K562 (cell line): ENCODE measurements at regions not wholly inside any gene's neighbourhood (a gene's known extent, or its start where the extent isn't known, plus 50 kb on each side); places are given as distances from the start of the nearest gene placed in this dataset.

Source experiments
- ATAC-seq: fragments of 200-7000 bp; cut with Tn5 transposase; 3 replicates; pipeline ENCODE4 v1.9.1; 2020; ENCODE audit warnings: moderate library complexity
- BruUV-seq: library from RNA; stranded (reverse); fragments of 400-500 nt; replicated peaks from 2 replicates; lab custom pipeline; 2021; lab: Mats Ljungman, UMichigan
- CTCF ChIA-PET: fragments of 300-600 bp; formaldehyde crosslinking; extraction: SDS; loops from one replicate; lab custom pipeline; 2021; ENCODE audit warnings: low intra/inter-chr PET ratio; lab: Yijun Ruan, JAX
- POLR2A ChIA-PET: fragments of 300-600, 350-650 bp; sonication (Branson Sonifier 250); formaldehyde crosslinking; extraction: SDS; loops from one replicate; lab custom pipeline; 2021; ENCODE audit warnings: antibody characterized with exemption, inconsistent platforms; lab: Yijun Ruan, JAX
- DNase-seq, 4 experiments: peaks; one replicate each; pipeline versions ENCODE4 v3.0.0 to v3.0.0-alpha.2; 2011 to 2018; ENCODE audit warnings: low spot score in 3 of 4, mixed read lengths in 3 of 4; ENCODE audit errors: extremely low read depth in 1 of 4
- FAIRE-seq: peaks from 2 replicates; lab custom pipeline; 2011; peaks lifted over from hg19 to GRCh38; lab: Jason Lieb, UNC
- H2AFZ ChIP-seq: 2 replicates; pipeline ENCODE4 v1.6.0; 2011; ENCODE audit warnings: low read depth, low read length, control low read depth, inconsistent platforms
- H3K27ac ChIP-seq: fragments of 200-600 bp; 3 replicates; pipeline ENCODE4 v1.8.0; 2011; ENCODE audit warnings: low read depth, mild to moderate bottlenecking, control low read depth, inconsistent platforms, low read length, moderate library complexity, mixed read lengths; ENCODE audit errors: extremely low read depth
- H3K27me3 ChIP-seq, 2 experiments: fragments of 300-600 bp in 1 of 2; 2 replicates in 1 of 2; 3 replicates in 1 of 2; pipeline versions ENCODE4 v1.6.0 to v1.8.0; 2011; ENCODE audit warnings: inconsistent platforms in 2 of 2, low read length in 2 of 2, mild to moderate bottlenecking in 1 of 2, mixed read lengths in 1 of 2, moderate library complexity in 1 of 2; ENCODE audit not compliant: control insufficient read depth in 2 of 2, insufficient read depth in 2 of 2
- H3K36me3 ChIP-seq: fragments of 300-600 bp; 3 replicates; pipeline ENCODE4 v1.8.0; 2011; ENCODE audit warnings: mild to moderate bottlenecking, low read length, inconsistent platforms; ENCODE audit not compliant: control insufficient read depth, insufficient read depth
- H3K4me1 ChIP-seq, 2 experiments: fragments of 200-600 bp in 1 of 2; replicated peaks in 1 of 2; 2 replicates in 1 of 2; 3 replicates in 1 of 2; pipeline versions ENCODE4 v1.5.1 to v1.8.0; 2011; ENCODE audit warnings: inconsistent platforms in 2 of 2, low read length in 2 of 2, mild to moderate bottlenecking in 1 of 2, mixed read lengths in 1 of 2, moderate library complexity in 1 of 2; ENCODE audit not compliant: control insufficient read depth in 2 of 2, insufficient read depth in 2 of 2
- H3K4me2 ChIP-seq: 2 replicates; pipeline ENCODE4 v1.6.1; 2011; ENCODE audit warnings: low read length, control low read depth, inconsistent platforms, mixed read lengths; ENCODE audit not compliant: insufficient read depth
- H3K4me3 ChIP-seq: fragments of 200-600 bp; sonication (generic), shearing (Covaris generic); 2 replicates; pipeline ENCODE4 v1.5.1; 2016; ENCODE audit warnings: control low read depth, inconsistent platforms
- H3K79me2 ChIP-seq: fragments of 200-600 bp; 3 replicates; pipeline ENCODE4 v1.8.0; 2011; ENCODE audit warnings: low read length, inconsistent platforms; ENCODE audit not compliant: control insufficient read depth, insufficient read depth
- H3K9ac ChIP-seq, 2 experiments: 2 replicates each; pipeline versions ENCODE4 v1.6.0 to v1.6.1; 2011; ENCODE audit warnings: low read depth in 2 of 2, low read length in 2 of 2, control low read depth in 1 of 2, inconsistent platforms in 1 of 2, mild to moderate bottlenecking in 1 of 2, mixed read lengths in 1 of 2; ENCODE audit not compliant: insufficient read depth in 1 of 2
- H3K9me1 ChIP-seq: one replicate; pipeline ENCODE4 v1.6.0; 2011; ENCODE audit warnings: inconsistent platforms, mild to moderate bottlenecking, low read length, moderate library complexity; ENCODE audit not compliant: control insufficient read depth, insufficient read depth
- H3K9me3 ChIP-seq: replicated peaks from 2 replicates; pipeline ENCODE4 v1.5.1; 2011; ENCODE audit warnings: low read depth, low read length, inconsistent platforms; ENCODE audit not compliant: control insufficient read depth, insufficient read depth
- H4K20me1 ChIP-seq: replicated peaks from 2 replicates; pipeline ENCODE4 v1.6.1; 2011; ENCODE audit warnings: low read length, inconsistent platforms, mixed read lengths; ENCODE audit not compliant: control insufficient read depth, insufficient read depth
- ARHGAP35 ChIP-seq: fragments of 450-650 bp; IDR thresholded peaks from 2 replicates; pipeline ENCODE4 v1.6.1; 2018; ENCODE audit not compliant: partially characterized antibody
- WGBS: fragments of 100-300 bp; shearing (Covaris generic); methylation state at CpG from one replicate; pipeline ENCODE4 v1.1.6; 2016; ENCODE audit warnings: low coverage, mixed read lengths; ENCODE audit not compliant: insufficient coverage; ENCODE audit errors: missing lambda C conversion rate; 5-methylcytosine and 5-hydroxymethylcytosine counted together
- in situ Hi-C: fragments of 300-500 bp; cut with MboI; formaldehyde crosslinking; loops from 4 replicates; pipeline ENCODE4 v1.15.0; 2018; ENCODE audit warnings: inconsistent platforms, mixed read lengths
- intact Hi-C: fragments of 100-400 bp; cut with micrococcal nuclease; formaldehyde crosslinking; loops from 2 replicates; pipeline ENCODE4 v1.14.2; 2022
- TF ChIP-seq, protein P1 (sequence below): sonication (generic); formaldehyde crosslinking; IDR thresholded peaks from 2 replicates; pipeline ENCODE4 v1.8.1; 2023; ENCODE audit warnings: missing genetic modification reagents, mild to moderate bottlenecking, borderline replicate concordance

DNA sequence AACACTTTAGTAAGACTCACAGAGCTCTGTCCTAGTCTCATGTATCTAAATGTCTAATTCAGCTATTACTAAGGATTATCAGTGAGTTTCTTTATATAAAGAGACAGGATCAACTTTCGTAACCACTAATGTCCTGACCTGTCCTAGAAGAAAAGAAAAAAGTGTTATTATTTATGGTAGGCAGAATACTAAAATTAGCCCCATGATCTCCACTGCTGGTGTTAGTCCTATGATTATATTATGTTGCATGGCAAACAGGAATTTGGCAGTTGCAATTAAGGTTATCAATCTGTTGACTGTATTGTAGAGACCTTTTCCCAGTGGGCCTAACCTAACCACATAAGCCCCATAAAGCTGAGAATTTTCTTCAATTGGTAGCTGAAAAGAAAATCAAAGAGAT lies 132.9 kb upstream of the DIO2 start:
- CTCF ChIA-PET, result no interaction called here
- 0% methylated on average over 1 of the region's 1 CpG for WGBS
- TF ChIP-seq ARHGAP35, result no peak
- TF ChIP-seq, protein P1, sequence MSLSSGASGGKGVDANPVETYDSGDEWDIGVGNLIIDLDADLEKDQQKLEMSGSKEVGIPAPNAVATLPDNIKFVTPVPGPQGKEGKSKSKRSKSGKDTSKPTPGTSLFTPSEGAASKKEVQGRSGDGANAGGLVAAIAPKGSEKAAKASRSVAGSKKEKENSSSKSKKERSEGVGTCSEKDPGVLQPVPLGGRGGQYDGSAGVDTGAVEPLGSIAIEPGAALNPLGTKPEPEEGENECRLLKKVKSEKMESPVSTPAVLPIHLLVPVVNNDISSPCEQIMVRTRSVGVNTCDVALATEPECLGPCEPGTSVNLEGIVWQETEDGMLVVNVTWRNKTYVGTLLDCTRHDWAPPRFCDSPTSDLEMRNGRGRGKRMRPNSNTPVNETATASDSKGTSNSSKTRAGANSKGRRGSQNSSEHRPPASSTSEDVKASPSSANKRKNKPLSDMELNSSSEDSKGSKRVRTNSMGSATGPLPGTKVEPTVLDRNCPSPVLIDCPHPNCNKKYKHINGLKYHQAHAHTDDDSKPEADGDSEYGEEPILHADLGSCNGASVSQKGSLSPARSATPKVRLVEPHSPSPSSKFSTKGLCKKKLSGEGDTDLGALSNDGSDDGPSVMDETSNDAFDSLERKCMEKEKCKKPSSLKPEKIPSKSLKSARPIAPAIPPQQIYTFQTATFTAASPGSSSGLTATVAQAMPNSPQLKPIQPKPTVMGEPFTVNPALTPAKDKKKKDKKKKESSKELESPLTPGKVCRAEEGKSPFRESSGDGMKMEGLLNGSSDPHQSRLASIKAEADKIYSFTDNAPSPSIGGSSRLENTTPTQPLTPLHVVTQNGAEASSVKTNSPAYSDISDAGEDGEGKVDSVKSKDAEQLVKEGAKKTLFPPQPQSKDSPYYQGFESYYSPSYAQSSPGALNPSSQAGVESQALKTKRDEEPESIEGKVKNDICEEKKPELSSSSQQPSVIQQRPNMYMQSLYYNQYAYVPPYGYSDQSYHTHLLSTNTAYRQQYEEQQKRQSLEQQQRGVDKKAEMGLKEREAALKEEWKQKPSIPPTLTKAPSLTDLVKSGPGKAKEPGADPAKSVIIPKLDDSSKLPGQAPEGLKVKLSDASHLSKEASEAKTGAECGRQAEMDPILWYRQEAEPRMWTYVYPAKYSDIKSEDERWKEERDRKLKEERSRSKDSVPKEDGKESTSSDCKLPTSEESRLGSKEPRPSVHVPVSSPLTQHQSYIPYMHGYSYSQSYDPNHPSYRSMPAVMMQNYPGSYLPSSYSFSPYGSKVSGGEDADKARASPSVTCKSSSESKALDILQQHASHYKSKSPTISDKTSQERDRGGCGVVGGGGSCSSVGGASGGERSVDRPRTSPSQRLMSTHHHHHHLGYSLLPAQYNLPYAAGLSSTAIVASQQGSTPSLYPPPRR, result no peak
- POLR2A ChIA-PET, result no interaction called here
- intact Hi-C loops (no loop called here), in situ Hi-C loops (no loop called here)
- Histone ChIP-seq H3K9me3 (no peaks in the 10 kb centered on the region), H3K79me2 (no peaks in the 10 kb centered on the region), H3K4me1 (no peaks in the 10 kb centered on the region), H3K36me3 (no peaks in the 10 kb centered on the region), H2AFZ (no peak overlapping the region), H4K20me1 (no peaks in the 10 kb centered on the region), H3K4me3 (no peak overlapping the region), H3K4me2 (no peak overlapping the region), H3K9ac (no peak overlapping the region), H3K27ac (no peak overlapping the region), H3K27me3 (no peaks in the 10 kb centered on the region), H3K9me1 (no peaks in the 10 kb centered on the region)
- no TSS peak for BruUV-seq
- no peak for DNase-seq
- ATAC-seq, result no peak
- no peak for FAIRE-seq
